ENCODE measurements at regions not wholly inside any gene's neighbourhood (a gene's known extent, or its start where the extent isn't known, plus 50 kb on each side); places are given as distances from the start of the nearest gene placed in this dataset.

DNA sequence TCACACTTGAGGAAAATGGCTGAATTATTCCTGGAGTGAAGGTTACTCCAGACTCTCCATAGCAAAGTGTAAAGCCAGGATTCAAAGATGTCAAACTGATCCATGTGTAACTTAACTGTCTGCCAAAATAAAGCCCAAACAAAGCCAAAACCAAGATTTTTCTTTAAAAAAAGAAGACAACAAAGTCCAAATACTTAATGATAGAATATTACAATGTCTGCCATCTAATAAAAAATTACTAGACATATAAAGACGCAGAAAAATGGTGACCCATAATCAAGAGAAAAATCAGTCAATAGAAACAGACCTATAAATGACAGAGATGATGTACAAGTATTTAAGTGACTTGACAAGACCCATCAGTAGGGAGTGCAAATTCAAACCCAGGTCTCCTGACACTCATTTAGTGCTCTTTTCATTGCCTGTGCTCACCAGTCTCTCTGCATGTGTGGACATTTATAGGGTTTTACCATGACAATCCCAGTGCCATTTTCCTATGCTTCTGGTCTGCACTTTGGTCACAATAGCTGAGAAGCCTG lies 85.1 kb upstream of the HES1 start:
- peaks cover 6 to 15% (median 12%) of the 10 kb centered on the region in 4 donors for H3K4me1 ChIP-seq
- peaks cover 8 to 18% (median 13%) of the 10 kb centered on the region in 4 donors for H3K9me3 ChIP-seq
- WGBS, 5 donors, result 96 to 100% (median 96%) methylated on average over 1 of the region's 1 CpG
- no peak for DNase-seq
- intact Hi-C loops (cut with DNase I; ENCODE audit: low total_unique reads), result no loop called here
- no peaks in the 10 kb centered on the region for H3K27me3 ChIP-seq
- no peaks in the 10 kb centered on the region for H3K36me3 ChIP-seq
- TF ChIP-seq EP300 (IDR thresholded peaks at IDR 0.05) (no peak), POLR2AphosphoS5 (IDR thresholded peaks at IDR 0.05) (no peak), POLR2A (IDR thresholded peaks at IDR 0.05) (no peak)
- TF ChIP-seq, protein P1, sequence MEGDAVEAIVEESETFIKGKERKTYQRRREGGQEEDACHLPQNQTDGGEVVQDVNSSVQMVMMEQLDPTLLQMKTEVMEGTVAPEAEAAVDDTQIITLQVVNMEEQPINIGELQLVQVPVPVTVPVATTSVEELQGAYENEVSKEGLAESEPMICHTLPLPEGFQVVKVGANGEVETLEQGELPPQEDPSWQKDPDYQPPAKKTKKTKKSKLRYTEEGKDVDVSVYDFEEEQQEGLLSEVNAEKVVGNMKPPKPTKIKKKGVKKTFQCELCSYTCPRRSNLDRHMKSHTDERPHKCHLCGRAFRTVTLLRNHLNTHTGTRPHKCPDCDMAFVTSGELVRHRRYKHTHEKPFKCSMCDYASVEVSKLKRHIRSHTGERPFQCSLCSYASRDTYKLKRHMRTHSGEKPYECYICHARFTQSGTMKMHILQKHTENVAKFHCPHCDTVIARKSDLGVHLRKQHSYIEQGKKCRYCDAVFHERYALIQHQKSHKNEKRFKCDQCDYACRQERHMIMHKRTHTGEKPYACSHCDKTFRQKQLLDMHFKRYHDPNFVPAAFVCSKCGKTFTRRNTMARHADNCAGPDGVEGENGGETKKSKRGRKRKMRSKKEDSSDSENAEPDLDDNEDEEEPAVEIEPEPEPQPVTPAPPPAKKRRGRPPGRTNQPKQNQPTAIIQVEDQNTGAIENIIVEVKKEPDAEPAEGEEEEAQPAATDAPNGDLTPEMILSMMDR (IDR thresholded peaks at IDR 0.05), result no peak
- no peak overlapping the region for H3K27ac ChIP-seq
- H3K4me3 ChIP-seq, result no peak overlapping the region

DNA sequence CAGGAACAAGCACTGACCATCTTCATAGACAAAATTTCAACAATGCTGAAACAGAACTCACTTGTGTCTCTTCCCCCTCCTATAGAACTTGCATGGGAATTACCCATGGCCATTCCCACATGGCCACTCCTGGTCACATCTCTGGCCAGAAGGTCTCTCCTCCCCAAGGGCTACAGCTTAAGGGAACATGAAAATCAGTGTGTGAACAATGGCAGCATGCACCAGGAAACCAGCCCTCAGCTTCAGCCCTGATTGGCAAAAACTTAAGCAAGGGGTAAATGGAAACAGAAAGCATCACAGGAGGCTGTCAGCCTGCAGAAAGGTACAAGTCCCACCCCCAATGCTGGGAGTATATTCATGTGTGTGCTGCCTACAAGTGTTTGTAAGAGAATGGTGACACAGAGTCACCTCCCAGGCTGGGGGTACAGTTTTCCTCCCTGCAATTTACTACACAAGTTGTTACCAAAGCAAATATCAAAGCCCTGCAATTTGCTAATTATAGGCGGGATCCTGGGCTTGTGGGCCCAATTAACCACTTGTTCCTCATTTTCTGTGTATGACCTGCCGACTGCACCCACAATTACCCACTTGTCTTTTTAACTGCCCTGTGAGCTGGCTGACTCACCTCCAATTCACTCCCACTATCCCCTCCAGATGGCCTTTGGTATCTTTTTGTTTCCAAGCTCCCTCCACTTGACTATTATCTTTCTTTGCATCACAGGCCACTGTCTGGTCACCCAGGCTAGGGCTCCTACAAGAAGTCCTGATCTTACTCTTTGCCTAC lies 84.4 kb upstream of the HES1 start:
- no peaks in the 10 kb centered on the region for H3K27me3 ChIP-seq
- WGBS, 5 donors, result 75 to 93% (median 85%) methylated on average over 2 of the region's 2 CpGs
- H3K36me3 ChIP-seq, result no peaks in the 10 kb centered on the region
- H3K4me1 ChIP-seq, result peaks cover 6 to 14% (median 10%) of the 10 kb centered on the region in 4 donors
- H3K9me3 ChIP-seq, result peaks cover 8 to 18% (median 13%) of the 10 kb centered on the region in 4 donors
- TF ChIP-seq EP300 (IDR thresholded peaks at IDR 0.05), result no peak
- TF ChIP-seq POLR2AphosphoS5 (IDR thresholded peaks at IDR 0.05), result no peak
- H3K4me3 ChIP-seq, result no peak overlapping the region
- DNase-seq, result no peak
- no peak overlapping the region for H3K27ac ChIP-seq
- intact Hi-C loops (cut with DNase I; ENCODE audit: low total_unique reads), result no loop called here

DNA sequence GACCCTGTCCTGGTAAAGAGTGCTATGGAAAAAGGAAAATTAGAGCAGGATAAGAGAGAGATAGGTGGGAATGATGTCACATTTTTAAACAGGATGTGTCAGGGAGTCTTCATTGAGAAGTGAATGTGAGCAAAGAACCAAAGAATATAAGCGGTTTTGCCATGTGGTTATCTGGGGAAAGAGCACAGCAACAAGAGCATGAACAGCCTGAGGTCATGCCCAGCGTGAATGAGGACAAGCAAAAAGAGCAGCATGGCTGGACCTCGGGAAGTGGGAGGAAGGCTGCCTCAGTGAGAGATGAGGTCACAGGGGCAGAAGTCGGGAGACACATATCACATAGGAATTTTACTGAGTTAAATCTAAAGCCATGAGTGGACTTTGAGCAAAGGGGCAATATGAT lies 82.8 kb upstream of the HES1 start:
- Histone ChIP-seq H3K4me3 (no peak overlapping the region), H3K27ac (no peak overlapping the region), H3K27me3 (no peaks in the 10 kb centered on the region), H3K36me3 (no peaks in the 10 kb centered on the region), H3K9me3 (peaks cover 8 to 18% (median 13%) of the 10 kb centered on the region in 4 donors), H3K4me1 (peaks cover 4 to 6% (median 6%) of the 10 kb centered on the region in 4 donors)
- DNase-seq, result no peak
- intact Hi-C loops (cut with DNase I; ENCODE audit: low total_unique reads), result no loop called here
- no peak for TF ChIP-seq POLR2AphosphoS5 (IDR thresholded peaks at IDR 0.05)
- TF ChIP-seq, protein P1 (IDR thresholded peaks at IDR 0.05), result no peak
- no peak for TF ChIP-seq POLR2A (IDR thresholded peaks at IDR 0.05)
- 88 to 95% (median 92%) methylated on average over 4 of the region's 4 CpGs for WGBS, 5 donors

DNA sequence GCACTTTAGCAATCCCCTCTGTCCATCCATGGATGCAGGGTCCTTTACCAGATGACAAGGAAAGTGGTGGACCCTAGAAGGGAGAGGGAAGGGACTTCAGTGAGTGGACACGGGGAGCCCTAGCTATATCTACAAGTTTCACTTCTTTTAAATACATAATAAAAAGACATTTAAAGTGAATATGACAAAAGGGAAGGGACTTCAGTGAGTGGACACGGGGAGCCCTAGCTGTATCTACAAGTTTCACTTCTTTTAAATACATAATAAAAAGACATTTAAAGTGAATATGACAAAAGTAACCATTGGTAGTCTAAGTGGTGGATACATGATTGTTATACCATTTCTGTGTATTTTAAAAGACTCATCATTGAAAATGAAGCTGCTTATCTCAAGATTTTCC lies 81.9 kb upstream of the HES1 start:
- DNase-seq, result no peak
- peaks cover 8 to 18% (median 13%) of the 10 kb centered on the region in 4 donors for H3K9me3 ChIP-seq
- intact Hi-C loops (cut with DNase I; ENCODE audit: low total_unique reads), result no loop called here
- H3K4me3 ChIP-seq, result no peak overlapping the region
- H3K27ac ChIP-seq, result no peak overlapping the region
- H3K36me3 ChIP-seq, result no peaks in the 10 kb centered on the region
- peaks cover 8 to 14% (median 12%) of the 10 kb centered on the region in 4 donors for H3K4me1 ChIP-seq
- TF ChIP-seq POLR2AphosphoS5 (IDR thresholded peaks at IDR 0.05), result no peak
- no peak for TF ChIP-seq POLR2A (IDR thresholded peaks at IDR 0.05)
- TF ChIP-seq, protein P1 (IDR thresholded peaks at IDR 0.05), result no peak
- TF ChIP-seq EP300 (IDR thresholded peaks at IDR 0.05), result no peak
- no peaks in the 10 kb centered on the region for H3K27me3 ChIP-seq
- WGBS, 5 donors, result 82 to 98% (median 96%) methylated on average over 2 of the region's 2 CpGs

DNA sequence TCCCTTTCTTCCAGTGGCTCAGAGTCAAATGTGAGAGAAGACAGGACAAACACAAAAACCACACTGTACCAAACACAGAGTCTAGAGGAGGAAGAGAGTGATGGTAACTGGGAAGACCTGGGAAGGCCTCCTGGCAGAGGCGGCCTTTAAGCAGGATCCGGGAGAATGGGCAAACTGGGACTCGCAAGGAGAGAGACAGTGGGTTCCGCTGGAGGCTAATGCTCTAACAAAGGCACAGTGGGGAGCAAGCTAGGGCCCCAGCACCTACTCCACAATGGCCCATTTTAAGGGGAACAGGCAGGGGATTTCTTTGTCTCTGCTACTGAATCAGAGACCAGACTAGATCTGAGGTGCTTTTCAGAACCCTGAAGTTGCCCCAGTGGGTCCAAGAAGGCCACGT lies 81.4 kb upstream of the HES1 start:
- Histone ChIP-seq H3K4me1 (peaks cover 8 to 19% (median 13%) of the 10 kb centered on the region in 4 donors), H3K36me3 (no peaks in the 10 kb centered on the region), H3K4me3 (no peak overlapping the region), H3K27me3 (no peaks in the 10 kb centered on the region), H3K27ac (no peak overlapping the region), H3K9me3 (peaks cover 8 to 18% (median 13%) of the 10 kb centered on the region in 4 donors)
- DNase-seq, result no peak
- intact Hi-C loops (cut with DNase I; ENCODE audit: low total_unique reads), result no loop called here
- TF ChIP-seq EP300 (IDR thresholded peaks at IDR 0.05), result no peak
- 91 to 97% (median 94%) methylated on average over 5 of the region's 5 CpGs for WGBS, 5 donors

Data from stomach (tissue), 8 donors.